Stimulated activated CD4-positive, alpha-beta T cell treated with anti-CD3 and anti-CD28 coated beads, Interleukin-4, amount 100 ng/mL, for 48 hours (primary cell): ENCODE measurements at regions not wholly inside any gene's neighbourhood (a gene's known extent, or its start where the extent isn't known, plus 50 kb on each side); places are given as distances from the start of the nearest gene placed in this dataset.

Experiments
- DNase-seq, 2 donors: peaks; one replicate each; pipeline ENCODE4 v3.0.0-alpha.2; 2020; ENCODE audit warnings: low read depth in 2 of 2

GRCh38 chr4:125365731-125366130 is 51.0 kb downstream of the FAT4 start:
- no peak for DNase-seq

- DNase-seq = no peak
These were observed 53.4 kb downstream of the FAT4 start for GRCh38 chr4:125368146-125368545.

GRCh38 chr4:125368671-125369081 is 53.9 kb downstream of the FAT4 start:
- DNase-seq = no peak

GRCh38 chr4:125369098-125369497 is 54.3 kb downstream of the FAT4 start:
- no peak for DNase-seq

DNA sequence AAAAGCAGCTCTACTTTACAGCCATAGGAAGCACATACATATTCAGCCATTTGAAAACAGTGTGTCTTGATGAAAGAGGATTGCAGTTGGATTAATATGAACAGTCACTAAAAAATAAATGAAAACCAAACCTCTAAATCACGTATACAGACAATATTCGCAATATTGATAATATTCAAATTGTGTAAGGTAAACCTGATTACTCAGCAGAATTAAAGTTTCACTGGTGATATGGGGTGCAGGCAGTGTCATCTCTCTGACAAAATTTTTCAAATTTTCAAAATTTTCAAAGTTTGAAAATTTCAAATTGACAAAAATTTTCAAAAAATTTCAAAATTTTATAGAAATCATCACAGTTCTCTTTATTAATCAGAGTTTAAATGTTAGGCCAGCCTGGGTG is 55.7 kb downstream of the FAT4 start:
- no peak for DNase-seq

GRCh38 chr4:125382995-125383394 is 68.2 kb downstream of the FAT4 start:
- DNase-seq = no peak

DNA sequence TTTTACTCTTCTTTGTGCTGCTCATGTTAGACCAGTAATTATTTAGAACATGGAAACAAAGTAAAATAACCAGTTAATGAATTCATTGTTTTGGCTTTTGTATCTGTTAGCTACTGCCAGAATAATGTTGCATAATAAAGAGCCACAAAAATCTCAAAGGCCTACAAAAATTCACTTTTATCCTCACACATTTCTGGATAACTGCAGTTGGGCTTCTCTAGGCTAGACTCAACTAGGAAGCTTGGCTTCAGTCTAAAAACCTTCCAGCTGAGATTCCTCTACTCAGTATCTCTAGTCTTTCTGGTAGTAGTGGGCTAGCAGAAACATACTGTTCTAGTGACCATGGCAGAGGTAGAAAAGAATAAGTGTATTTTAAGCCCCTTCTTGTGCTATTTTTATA is 73.0 kb downstream of the FAT4 start:
- DNase-seq = no peak

DNA sequence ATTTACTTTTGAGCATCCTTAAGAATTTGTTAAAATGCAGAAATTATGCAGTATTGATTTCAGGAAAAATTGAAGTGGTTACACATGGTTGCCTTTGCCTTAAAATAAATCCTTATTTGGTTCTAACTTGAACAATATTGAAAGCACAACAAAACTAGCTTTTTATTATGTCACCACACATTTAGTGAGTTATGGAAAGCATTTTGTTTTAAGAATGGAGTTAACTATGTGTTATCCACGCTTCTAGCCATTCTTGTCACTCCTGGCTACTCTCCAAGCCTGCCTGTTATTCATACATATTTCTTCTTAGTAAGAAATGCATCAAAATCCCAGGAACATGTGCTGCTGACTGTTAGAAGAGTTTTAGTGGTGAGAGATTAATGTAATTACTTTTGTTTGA is 73.9 kb downstream of the FAT4 start:
- DNase-seq = no peak

DNA sequence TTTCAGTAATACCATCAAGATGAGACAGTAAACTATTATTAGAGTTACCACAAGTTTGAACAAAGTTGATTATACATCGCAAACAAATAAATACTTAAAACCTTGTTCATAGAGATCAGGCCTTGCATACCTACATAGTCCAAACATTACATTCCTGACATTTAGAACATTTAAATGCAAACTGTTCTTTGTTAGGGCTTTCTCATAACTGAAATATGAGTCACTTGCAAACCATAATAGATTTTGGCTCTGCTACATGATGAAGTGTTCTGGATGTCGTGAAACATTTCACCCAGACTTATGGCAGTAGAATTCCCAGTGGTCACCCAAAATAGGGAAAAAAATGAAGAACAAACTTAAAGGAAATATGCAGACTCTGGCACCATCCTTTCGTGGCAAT is 75.0 kb downstream of the FAT4 start:
- no peak for DNase-seq

DNA sequence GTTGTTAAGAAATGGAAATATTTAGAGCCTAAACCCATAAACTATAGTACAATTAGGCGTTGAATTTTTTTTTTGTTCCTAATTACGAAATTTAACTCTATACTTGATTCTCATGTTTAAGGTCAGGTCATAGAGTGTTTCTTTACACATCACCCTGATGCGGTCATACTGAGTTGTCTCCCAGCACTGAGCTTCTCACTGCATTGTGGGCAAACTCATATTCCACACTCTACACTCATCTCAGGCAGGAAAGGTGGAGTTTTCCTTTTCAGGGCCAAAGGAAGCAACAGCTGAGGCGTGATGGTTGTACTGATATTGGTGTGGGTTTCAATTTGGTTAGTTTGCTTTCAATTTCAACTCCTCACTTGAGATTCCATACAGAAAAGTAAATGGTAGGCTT is 75.4 kb downstream of the FAT4 start:
- no peak for DNase-seq

DNA sequence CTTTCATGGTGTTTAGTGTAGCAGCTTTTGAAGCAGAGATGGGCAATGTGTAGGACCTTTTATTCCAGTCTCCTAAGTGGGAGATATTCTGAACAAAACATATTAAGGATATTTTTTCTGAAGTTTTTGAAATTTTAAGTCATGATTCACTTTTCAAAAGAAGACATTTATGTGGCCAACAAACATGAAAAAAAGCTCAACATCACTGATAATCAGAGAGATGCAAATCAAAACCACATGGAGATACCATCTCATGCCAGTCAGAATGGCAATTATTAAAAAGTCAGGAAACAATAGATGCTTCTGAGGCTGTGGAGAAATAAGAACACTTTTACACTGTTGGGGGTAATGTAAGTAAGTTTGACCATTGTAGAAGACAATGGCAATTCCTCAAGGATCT is 76.0 kb downstream of the FAT4 start:
- DNase-seq = no peak

- no peak for DNase-seq
These were observed 77.9 kb downstream of the FAT4 start for GRCh38 chr4:125392694-125393093.

DNA sequence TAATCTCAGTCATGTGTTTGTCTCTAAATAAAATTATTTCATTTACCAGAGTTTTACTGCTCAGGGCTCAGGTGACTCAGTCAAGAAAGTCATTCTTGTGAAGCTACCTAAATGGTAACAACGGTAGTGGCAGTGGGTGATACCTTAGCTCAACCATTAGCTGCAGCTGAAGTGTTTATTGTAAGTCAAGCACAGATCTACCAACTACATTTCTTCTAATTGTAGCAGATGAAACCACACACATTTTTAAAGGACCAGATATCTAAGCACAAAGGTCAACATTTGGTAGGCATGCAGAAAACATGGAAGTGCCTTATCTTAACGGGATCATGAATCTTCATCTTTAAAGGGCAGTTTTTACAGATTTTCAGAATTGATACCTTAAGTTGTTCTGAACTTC is 79.1 kb downstream of the FAT4 start:
- no peak for DNase-seq

- no peak for DNase-seq
These were observed 82.5 kb downstream of the FAT4 start for GRCh38 chr4:125397226-125397625.

DNA sequence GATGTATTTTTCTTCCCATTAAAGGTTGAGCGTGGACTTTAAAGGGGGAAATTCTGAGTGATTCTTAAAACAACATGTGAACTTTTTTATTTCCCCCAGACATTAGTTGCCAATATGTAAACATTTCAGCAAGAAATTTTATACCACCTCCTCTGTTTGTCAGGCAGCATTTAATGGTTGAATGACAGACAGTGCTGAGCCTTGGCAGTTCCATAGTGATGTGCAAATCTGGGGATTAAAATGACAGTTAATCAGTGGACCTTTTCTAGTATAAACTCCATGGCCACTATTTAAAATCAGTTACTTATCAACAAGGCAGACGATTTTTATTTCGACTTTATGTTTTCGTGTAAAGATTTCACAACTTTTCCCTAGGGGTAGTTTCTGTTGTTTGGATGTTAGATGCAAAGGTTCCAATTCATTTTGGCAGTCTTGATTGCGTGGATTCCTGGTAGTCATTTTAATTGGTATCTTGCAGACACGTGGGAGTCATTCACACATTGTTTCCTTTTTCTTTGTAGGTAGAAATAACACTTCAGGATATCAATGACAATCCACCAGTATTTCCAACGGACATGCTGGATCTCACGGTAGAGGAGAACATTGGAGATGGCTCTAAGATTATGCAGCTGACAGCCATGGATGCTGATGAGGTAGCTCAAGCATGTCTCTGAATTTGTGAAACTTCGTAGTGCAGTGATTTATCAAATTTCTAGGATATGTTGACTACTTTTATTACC is 83.7 kb downstream of the FAT4 start:
- no peak for DNase-seq

DNA sequence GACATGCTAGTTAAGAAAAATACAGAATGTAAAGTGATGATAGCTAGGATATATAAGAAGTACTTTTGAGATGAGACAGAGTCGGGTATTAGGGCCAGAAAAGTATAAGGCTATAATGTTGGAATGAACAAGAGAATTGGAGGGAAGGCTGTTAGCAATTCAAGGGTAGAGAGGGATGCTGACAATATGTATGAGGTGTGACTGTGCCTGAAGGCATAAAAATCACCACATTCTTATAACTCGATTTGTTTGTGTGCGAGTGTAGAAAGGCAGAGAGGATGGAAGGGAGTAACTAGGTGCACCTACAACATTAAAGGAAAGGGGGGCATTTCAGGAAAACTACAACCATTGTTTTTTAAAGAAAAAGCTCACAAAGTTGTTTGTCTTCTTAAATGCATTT is 86.0 kb downstream of the FAT4 start:
- DNase-seq = no peak

GRCh38 chr4:125401784-125402183 is 87.0 kb downstream of the FAT4 start:
- no peak for DNase-seq

DNA sequence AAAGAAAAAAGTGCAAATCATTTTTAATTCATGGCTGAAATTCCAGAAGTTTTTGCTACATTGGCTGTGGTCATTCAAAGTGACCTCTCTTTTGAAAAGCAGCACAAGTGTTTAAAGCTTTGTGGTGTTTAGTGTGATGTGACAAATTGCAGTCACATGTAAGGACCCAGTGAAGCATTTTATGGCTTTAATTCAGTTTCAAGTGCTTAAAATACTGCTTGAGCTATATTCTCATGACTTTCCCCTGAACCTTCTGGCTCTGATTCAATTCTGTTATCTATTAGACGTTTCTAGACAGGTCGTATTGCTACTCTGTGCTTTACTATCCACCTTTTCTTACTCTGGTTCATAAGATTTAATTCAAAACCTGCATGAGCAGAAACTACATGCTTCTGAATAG is 105.8 kb downstream of the FAT4 start:
- DNase-seq = no peak

DNA sequence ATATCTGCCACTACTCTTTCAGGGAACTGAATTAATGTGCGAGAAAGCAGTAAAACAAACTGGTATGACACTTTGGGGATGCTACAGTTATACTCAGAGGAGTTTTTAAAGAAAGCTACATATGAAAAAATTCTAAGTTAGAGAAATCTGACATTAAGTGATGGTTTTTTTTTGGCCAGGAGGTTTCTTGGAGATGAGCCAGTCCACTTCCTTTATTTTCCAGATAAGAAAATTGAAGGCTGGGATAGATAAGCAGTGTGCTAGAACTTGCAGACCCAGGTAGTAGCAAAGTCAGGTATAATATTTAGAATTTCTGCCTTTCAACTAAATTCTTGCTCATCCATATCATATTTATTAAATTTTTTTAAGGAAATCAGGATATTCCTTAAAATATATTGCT is 106.8 kb downstream of the FAT4 start:
- no peak for DNase-seq

- DNase-seq = no peak
These were observed 108.4 kb downstream of the FAT4 start for GRCh38 chr4:125423124-125423523.

DNA sequence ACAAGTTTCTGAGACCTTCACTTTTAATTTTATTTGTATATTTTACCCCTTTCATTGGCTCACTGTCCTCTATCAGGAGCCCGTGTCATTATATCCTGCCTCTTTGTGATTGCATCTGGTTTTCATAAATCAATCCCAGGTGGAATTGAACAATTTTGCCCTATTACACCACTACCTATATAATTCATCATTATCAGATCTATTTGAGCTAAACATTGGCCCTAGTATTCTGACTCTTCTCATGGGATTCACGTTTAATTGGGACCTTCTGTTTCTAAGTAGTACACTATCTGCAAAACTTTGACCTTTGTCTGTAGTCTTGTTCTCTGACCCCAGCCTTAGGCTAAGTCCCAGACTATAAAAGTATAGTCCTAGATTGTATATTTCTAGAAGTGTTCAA is 114.1 kb downstream of the FAT4 start:
- DNase-seq = no peak

DNA sequence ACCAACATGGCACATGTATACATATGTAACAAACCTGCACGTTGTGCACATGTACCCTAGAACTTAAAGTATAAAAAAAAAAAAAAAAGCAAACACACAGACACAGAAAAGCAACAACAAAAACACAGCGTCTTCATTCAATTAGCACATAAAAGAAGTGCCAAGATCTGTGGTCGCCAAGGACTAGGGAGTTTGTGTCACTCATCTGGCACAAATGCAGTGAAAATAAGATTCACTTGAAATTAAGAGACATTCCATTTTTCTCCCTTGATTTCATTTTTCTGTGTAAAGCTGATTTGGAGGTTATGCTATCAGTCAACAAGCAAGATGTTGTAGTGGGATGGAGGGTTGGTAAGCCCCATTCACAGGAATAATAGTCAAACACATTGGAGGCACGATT is 115.3 kb downstream of the FAT4 start:
- DNase-seq = no peak

GRCh38 chr4:125432078-125432477 is 117.3 kb downstream of the FAT4 start:
- DNase-seq = no peak

DNA sequence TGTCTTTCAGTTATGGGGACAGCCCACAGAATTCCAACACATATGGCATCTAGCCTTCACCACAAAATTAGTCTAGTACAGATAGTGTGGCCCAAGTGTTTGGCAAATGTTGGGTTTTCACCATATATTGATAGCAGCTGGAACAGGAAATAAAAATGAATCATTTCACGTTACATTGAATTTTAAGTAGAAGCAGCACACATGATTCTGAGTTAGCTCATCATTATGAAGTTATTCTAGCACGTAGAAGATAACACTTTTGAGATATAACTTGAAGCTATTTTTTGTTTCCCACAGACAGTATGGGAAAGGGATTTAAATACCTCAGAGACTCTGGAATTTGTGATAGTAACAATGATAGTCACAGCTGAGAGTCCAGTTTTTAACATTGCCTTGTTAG is 118.7 kb downstream of the FAT4 start:
- DNase-seq = no peak
